Stimulated activated CD8-positive, alpha-beta memory T cell treated with anti-CD3 and anti-CD28 coated beads, Interleukin-4, amount 100 ng/mL, for 24 hours (primary cell): ENCODE measurements at regions not wholly inside any gene's neighbourhood (a gene's known extent, or its start where the extent isn't known, plus 50 kb on each side); places are given as distances from the start of the nearest gene placed in this dataset.
"Not testable (repeated sequence)": the region's sequence is repeated elsewhere in the genome, so short reads cannot be mapped to it uniquely, and the experiment has no call there.

Experiments used
- DNase-seq: peaks from one replicate; pipeline ENCODE4 v3.0.0-alpha.2; 2020; ENCODE audit warnings: low read depth

GRCh38 chr2:204144492-204144891 is 207.9 kb downstream of the ICOS start:
- DNase-seq: no peak

GRCh38 chr2:204145263-204145751 is 208.7 kb downstream of the ICOS start:
- DNase-seq: peak; percentile 57

GRCh38 chr2:204145791-204146190 is 209.2 kb downstream of the ICOS start:
- no peak for DNase-seq

- not testable (repeated sequence) for DNase-seq
Observed at GRCh38 chr2:204147040-204147439, 210.5 kb downstream of the ICOS start.

- no peak for DNase-seq
Observed at GRCh38 chr2:204150721-204151120, 214.2 kb downstream of the ICOS start.

GRCh38 chr2:204152616-204153015 is 216.1 kb downstream of the ICOS start:
- DNase-seq: no peak

GRCh38 chr2:204154863-204155262 is 218.3 kb downstream of the ICOS start:
- DNase-seq: no peak

- no peak for DNase-seq
Observed at GRCh38 chr2:204156456-204156855, 219.9 kb downstream of the ICOS start.

GRCh38 chr2:204157684-204158083 is 221.1 kb downstream of the ICOS start:
- no peak for DNase-seq

GRCh38 chr2:204159526-204159925 is 223.0 kb downstream of the ICOS start:
- DNase-seq: no peak

- DNase-seq: no peak
Observed at GRCh38 chr2:204160989-204161388, 224.4 kb downstream of the ICOS start.

- no peak for DNase-seq
Observed at GRCh38 chr2:204161886-204162285, 225.3 kb downstream of the ICOS start.

GRCh38 chr2:204166961-204167360 is 230.4 kb downstream of the ICOS start:
- no peak for DNase-seq

GRCh38 chr2:204167670-204168069 is 231.1 kb downstream of the ICOS start:
- not testable (repeated sequence) for DNase-seq

- DNase-seq: no peak
Observed at GRCh38 chr2:204170411-204170810, 233.8 kb downstream of the ICOS start.

GRCh38 chr2:204171432-204172144 is 235.0 kb downstream of the ICOS start:
- DNase-seq: no peak

GRCh38 chr2:204172145-204172600 is 235.6 kb downstream of the ICOS start:
- no peak for DNase-seq

- no peak for DNase-seq
Observed at GRCh38 chr2:204174034-204174433, 237.5 kb downstream of the ICOS start.

GRCh38 chr2:204175552-204176271 is 239.1 kb downstream of the ICOS start:
- no peak for DNase-seq

- no peak for DNase-seq
Observed at GRCh38 chr2:204176306-204176705, 239.7 kb downstream of the ICOS start.

GRCh38 chr2:204177251-204177976 is 240.9 kb downstream of the ICOS start:
- DNase-seq: no peak

- DNase-seq: peak; percentile 53
Observed at GRCh38 chr2:204177977-204178522, 241.5 kb downstream of the ICOS start.
